ENCODE measurements at regions not wholly inside any gene's neighbourhood (a gene's known extent, or its start where the extent isn't known, plus 50 kb on each side); places are given as distances from the start of the nearest gene placed in this dataset.

DNA sequence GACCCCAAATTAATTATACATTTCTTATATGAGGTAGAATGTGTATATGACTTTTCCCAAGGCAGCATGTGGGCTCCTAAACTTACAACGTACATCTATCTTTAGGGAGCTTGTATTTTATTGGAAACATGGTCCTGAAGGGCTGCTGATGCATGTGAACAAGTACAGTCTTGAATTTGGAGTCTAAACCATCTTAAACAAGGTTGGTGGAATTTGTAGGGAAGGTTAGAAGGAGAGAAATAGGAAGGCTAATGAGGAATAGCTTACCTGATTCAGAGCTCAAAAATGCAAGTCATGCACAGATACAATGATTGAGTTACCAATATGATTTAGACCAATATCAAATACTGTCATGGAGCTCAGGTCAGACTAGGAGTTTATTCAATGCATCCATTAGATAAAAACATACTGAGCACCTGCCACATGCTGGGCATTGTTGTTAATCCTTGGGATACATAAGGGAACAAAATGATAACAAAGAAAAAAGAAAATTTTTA is 458.6 kb upstream of the ETAA1 start:
- no peak for TF ChIP-seq TAF1 (IDR thresholded peaks at IDR 0.05; ENCODE audit: low read depth)
- TF ChIP-seq NFIC (IDR thresholded peaks at IDR 0.05), result no peak
- TF ChIP-seq CREB1 (IDR thresholded peaks at IDR 0.05; ENCODE audit: low read depth), result no peak
- TF ChIP-seq CEBPB (IDR thresholded peaks at IDR 0.05), result no peak
- TF ChIP-seq EP300 (IDR thresholded peaks at IDR 0.05; ENCODE audit: borderline replicate concordance), result no peak
- TF ChIP-seq FOXM1 (IDR thresholded peaks at IDR 0.05; ENCODE audit: borderline replicate concordance, low read depth), result no peak

DNA sequence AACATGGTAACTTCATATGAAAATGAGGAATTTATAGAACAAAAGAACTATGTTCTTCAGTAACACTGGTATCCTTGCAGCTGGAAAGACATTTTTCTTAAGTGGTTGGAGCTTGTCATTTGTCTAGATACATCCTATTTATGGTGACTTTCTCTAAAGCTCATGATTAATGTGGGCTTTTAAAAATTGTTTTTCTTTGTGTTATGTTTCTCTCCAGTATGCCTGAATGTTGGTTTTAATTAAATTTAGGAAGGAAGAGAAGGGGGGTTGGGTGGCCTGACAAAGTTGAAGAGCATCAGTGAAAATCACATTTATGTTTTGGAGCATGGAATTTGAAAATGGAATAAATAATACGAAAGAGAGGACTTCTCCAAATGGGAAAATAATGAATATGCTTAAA is 457.1 kb upstream of the ETAA1 start:
- TF ChIP-seq EP300 (IDR thresholded peaks at IDR 0.05; ENCODE audit: borderline replicate concordance), result no peak
- TF ChIP-seq, protein P1, sequence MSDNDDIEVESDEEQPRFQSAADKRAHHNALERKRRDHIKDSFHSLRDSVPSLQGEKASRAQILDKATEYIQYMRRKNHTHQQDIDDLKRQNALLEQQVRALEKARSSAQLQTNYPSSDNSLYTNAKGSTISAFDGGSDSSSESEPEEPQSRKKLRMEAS (IDR thresholded peaks at IDR 0.05), result no peak
- TF ChIP-seq TAF1 (IDR thresholded peaks at IDR 0.05; ENCODE audit: low read depth), result no peak

DNA sequence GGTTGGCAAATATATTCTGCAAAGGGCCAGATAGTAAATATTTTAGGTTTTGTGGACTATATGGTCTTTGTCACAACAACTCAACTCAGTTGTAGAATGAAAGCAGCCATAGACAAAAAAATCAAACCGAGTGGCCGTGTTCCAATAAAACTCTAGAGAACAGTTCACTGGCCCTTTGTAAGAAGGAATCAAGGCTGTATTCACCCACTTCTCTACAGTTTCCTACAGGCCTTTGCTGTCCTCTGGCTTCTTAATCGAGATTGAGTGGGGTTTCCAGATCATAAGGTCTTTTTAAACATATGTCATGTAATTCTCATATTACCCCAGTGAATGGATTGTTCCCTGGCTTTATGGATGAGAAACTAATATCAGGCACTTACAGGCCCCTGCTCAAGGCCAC is 448.9 kb upstream of the ETAA1 start:
- TF ChIP-seq ZBTB7A (IDR thresholded peaks at IDR 0.05; ENCODE audit: low read depth) (no peak), NFIC (IDR thresholded peaks at IDR 0.05) (no peak), TEAD4 (IDR thresholded peaks at IDR 0.05) (no peak), YY1 (IDR thresholded peaks at IDR 0.05; ENCODE audit: low read depth) (no peak), EP300 (IDR thresholded peaks at IDR 0.05; ENCODE audit: borderline replicate concordance) (no peak), EGR1 (IDR thresholded peaks at IDR 0.05) (no peak), FOXM1 (IDR thresholded peaks at IDR 0.05; ENCODE audit: borderline replicate concordance, low read depth) (no peak), CREB1 (IDR thresholded peaks at IDR 0.05; ENCODE audit: low read depth) (no peak), RAD21 (IDR thresholded peaks at IDR 0.05; ENCODE audit: low read depth) (no peak), TAF1 (IDR thresholded peaks at IDR 0.05; ENCODE audit: low read depth) (no peak), CEBPB (IDR thresholded peaks at IDR 0.05) (no peak), TCF12 (IDR thresholded peaks at IDR 0.05; ENCODE audit: low read depth) (no peak)
- TF ChIP-seq, protein P2, sequence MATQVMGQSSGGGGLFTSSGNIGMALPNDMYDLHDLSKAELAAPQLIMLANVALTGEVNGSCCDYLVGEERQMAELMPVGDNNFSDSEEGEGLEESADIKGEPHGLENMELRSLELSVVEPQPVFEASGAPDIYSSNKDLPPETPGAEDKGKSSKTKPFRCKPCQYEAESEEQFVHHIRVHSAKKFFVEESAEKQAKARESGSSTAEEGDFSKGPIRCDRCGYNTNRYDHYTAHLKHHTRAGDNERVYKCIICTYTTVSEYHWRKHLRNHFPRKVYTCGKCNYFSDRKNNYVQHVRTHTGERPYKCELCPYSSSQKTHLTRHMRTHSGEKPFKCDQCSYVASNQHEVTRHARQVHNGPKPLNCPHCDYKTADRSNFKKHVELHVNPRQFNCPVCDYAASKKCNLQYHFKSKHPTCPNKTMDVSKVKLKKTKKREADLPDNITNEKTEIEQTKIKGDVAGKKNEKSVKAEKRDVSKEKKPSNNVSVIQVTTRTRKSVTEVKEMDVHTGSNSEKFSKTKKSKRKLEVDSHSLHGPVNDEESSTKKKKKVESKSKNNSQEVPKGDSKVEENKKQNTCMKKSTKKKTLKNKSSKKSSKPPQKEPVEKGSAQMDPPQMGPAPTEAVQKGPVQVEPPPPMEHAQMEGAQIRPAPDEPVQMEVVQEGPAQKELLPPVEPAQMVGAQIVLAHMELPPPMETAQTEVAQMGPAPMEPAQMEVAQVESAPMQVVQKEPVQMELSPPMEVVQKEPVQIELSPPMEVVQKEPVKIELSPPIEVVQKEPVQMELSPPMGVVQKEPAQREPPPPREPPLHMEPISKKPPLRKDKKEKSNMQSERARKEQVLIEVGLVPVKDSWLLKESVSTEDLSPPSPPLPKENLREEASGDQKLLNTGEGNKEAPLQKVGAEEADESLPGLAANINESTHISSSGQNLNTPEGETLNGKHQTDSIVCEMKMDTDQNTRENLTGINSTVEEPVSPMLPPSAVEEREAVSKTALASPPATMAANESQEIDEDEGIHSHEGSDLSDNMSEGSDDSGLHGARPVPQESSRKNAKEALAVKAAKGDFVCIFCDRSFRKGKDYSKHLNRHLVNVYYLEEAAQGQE (IDR thresholded peaks at IDR 0.05; ENCODE audit: low read depth), result no peak
- TF ChIP-seq, protein P3, sequence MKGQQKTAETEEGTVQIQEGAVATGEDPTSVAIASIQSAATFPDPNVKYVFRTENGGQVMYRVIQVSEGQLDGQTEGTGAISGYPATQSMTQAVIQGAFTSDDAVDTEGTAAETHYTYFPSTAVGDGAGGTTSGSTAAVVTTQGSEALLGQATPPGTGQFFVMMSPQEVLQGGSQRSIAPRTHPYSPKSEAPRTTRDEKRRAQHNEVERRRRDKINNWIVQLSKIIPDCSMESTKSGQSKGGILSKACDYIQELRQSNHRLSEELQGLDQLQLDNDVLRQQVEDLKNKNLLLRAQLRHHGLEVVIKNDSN (IDR thresholded peaks at IDR 0.05), result no peak

DNA sequence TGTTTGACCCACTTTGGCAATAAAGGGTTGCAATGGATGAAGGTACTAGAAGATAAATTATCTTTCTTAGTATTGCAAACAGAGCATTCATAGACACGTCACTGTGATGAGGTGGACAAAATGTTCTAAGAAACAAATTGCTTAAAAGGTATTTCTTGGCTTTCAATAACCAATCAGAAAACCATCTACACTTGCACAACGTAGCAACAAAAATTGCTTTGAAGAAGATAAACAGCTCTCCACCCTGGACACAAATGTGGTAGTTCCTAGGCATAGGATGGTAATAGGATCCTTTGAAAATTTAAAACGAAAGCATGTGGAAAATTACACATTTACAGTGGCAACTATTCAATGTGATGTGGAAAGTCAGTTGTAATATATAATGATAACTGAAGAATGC is 439.9 kb upstream of the ETAA1 start:
- TF ChIP-seq YY1 (IDR thresholded peaks at IDR 0.05; ENCODE audit: low read depth) (no peak), NFIC (IDR thresholded peaks at IDR 0.05) (no peak), EGR1 (IDR thresholded peaks at IDR 0.05) (no peak), CREB1 (IDR thresholded peaks at IDR 0.05; ENCODE audit: low read depth) (no peak), FOXM1 (IDR thresholded peaks at IDR 0.05; ENCODE audit: borderline replicate concordance, low read depth) (no peak), TAF1 (IDR thresholded peaks at IDR 0.05; ENCODE audit: low read depth) (no peak), TEAD4 (IDR thresholded peaks at IDR 0.05) (no peak), ZBTB7A (IDR thresholded peaks at IDR 0.05; ENCODE audit: low read depth) (no peak), TCF12 (IDR thresholded peaks at IDR 0.05; ENCODE audit: low read depth) (no peak), EP300 (IDR thresholded peaks at IDR 0.05; ENCODE audit: borderline replicate concordance) (no peak)
- TF ChIP-seq, protein P1 (IDR thresholded peaks at IDR 0.05), result no peak
- TF ChIP-seq, protein P3 (IDR thresholded peaks at IDR 0.05), result no peak

DNA sequence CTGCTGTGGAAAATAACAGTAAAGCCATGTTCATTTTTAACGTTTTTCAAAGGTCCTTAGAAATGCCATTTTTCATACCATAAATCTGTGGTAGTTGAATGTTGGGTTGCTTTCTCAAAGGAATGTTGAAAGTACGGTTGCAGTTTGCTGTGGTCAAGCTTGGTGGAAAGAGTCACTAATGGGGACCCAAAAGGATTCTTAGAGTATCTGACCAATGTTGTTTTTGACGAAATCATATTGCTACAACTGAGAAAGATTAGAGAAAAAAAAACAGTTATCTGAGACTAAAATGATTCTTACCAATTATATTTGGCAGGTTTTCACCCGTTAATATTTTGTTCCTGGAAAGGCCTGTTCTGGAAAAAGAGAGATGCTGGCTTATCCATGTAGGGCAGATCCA is 439.5 kb upstream of the ETAA1 start:
- TF ChIP-seq YY1 (IDR thresholded peaks at IDR 0.05; ENCODE audit: low read depth) (no peak), RAD21 (IDR thresholded peaks at IDR 0.05; ENCODE audit: low read depth) (no peak), EGR1 (IDR thresholded peaks at IDR 0.05) (no peak), TEAD4 (IDR thresholded peaks at IDR 0.05) (no peak)
- TF ChIP-seq, protein P2 (IDR thresholded peaks at IDR 0.05; ENCODE audit: low read depth), result no peak
- TF ChIP-seq, protein P1 (IDR thresholded peaks at IDR 0.05), result no peak

DNA sequence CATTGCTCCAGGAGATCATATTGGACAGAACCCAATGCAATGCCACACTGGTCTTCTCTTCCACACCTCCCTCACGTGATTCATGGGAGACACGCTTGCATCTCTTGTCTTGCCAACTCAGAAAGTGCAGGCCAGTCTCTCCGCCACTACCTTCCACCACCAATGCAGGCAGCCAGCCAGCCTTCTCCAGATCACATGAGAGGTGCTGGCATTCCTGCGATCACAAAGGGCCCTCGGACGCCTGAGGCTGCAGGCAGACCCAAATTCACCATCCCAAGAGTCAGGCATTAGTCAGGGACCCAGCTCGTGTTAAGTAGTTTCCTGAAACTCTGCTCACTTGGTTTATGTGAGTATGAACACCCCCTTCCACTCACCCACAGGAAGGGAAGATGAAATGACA is 437.0 kb upstream of the ETAA1 start:
- no peak for TF ChIP-seq TAF1 (IDR thresholded peaks at IDR 0.05; ENCODE audit: low read depth)
- no peak for TF ChIP-seq ZBTB7A (IDR thresholded peaks at IDR 0.05; ENCODE audit: low read depth)
- no peak for TF ChIP-seq EGR1 (IDR thresholded peaks at IDR 0.05)
- no peak for TF ChIP-seq TEAD4 (IDR thresholded peaks at IDR 0.05)
- TF ChIP-seq CREB1 (IDR thresholded peaks at IDR 0.05; ENCODE audit: low read depth), result no peak
- TF ChIP-seq, protein P2 (IDR thresholded peaks at IDR 0.05; ENCODE audit: low read depth), result no peak
- TF ChIP-seq FOXM1 (IDR thresholded peaks at IDR 0.05; ENCODE audit: borderline replicate concordance, low read depth), result no peak
- TF ChIP-seq CEBPB (IDR thresholded peaks at IDR 0.05), result no peak
- TF ChIP-seq NFIC (IDR thresholded peaks at IDR 0.05), result no peak
- TF ChIP-seq RAD21 (IDR thresholded peaks at IDR 0.05; ENCODE audit: low read depth), result no peak
- TF ChIP-seq, protein P3 (IDR thresholded peaks at IDR 0.05), result no peak
- TF ChIP-seq TCF12 (IDR thresholded peaks at IDR 0.05; ENCODE audit: low read depth), result no peak
- TF ChIP-seq EP300 (IDR thresholded peaks at IDR 0.05; ENCODE audit: borderline replicate concordance), result no peak
- TF ChIP-seq YY1 (IDR thresholded peaks at IDR 0.05; ENCODE audit: low read depth), result no peak

All from Ishikawa (cell line).